Naive thymus-derived CD8-positive, alpha-beta T cell (primary cell): ENCODE measurements at regions not wholly inside any gene's neighbourhood (a gene's known extent, or its start where the extent isn't known, plus 50 kb on each side); places are given as distances from the start of the nearest gene placed in this dataset.

ENCODE experiments used
- ATAC-seq, 2 donors: fragments of 150-1000 bp; cut with Tn5 transposase in 1 of 2; sonication (Bioruptor Pico), chemical (Tn5 transposase) in 1 of 2; 1 replicate in 1 of 2; 2 replicates in 1 of 2; pipeline ENCODE4 v1.10.0; 2021; ENCODE audit warnings: mild to moderate bottlenecking in 2 of 2, moderate library complexity in 2 of 2
- POLR2A ChIA-PET: fragments of 350-600 bp; sonication (Branson Sonifier 250); formaldehyde crosslinking; loops from one replicate; lab custom pipeline; 2021; ENCODE audit warnings: antibody characterized with exemption; lab: Charles Lee
- DNase-seq, 10 donors: peaks; one replicate each; pipeline versions ENCODE4 v3.0.0 to v3.0.0-alpha.2; 2020 to 2022
- H3K27ac Mint-ChIP-seq, 10 donors: one replicate each; pipeline ENCODE4 v1.8.0; 2020 to 2022; ENCODE audit warnings: mild to moderate bottlenecking in 10 of 10, mixed read lengths in 10 of 10, moderate library complexity in 4 of 10, inconsistent platforms in 1 of 10
- H3K27me3 Mint-ChIP-seq, 5 donors: one replicate each; pipeline ENCODE4 v1.8.0; 2021 to 2022; ENCODE audit warnings: mixed read lengths in 5 of 5
- H3K36me3 Mint-ChIP-seq, 3 donors: one replicate each; pipeline ENCODE4 v1.8.0; 2020 to 2022; ENCODE audit warnings: mixed read lengths in 3 of 3, mild to moderate bottlenecking in 2 of 3, inconsistent platforms in 1 of 3
- H3K4me1 Mint-ChIP-seq, 4 donors: one replicate each; pipeline ENCODE4 v1.8.0; 2021 to 2022; ENCODE audit warnings: mixed read lengths in 4 of 4
- H3K4me3 Mint-ChIP-seq, 10 donors: one replicate each; pipeline ENCODE4 v1.8.0; 2020 to 2022; ENCODE audit warnings: mild to moderate bottlenecking in 10 of 10, mixed read lengths in 10 of 10, moderate library complexity in 6 of 10, inconsistent platforms in 1 of 10
- H3K9me3 Mint-ChIP-seq, 9 donors: one replicate each; pipeline ENCODE4 v1.8.0; 2020 to 2022; ENCODE audit warnings: mixed read lengths in 9 of 9, mild to moderate bottlenecking in 3 of 9, inconsistent platforms in 1 of 9, moderate library complexity in 1 of 9

- ATAC-seq (no peak), DNase-seq (no peak)
- peaks cover 0 to 12% (median 0%) of the 10 kb centered on the region in 3 donors for H3K36me3 Mint-ChIP-seq
- H3K9me3 Mint-ChIP-seq: peaks cover 2 to 34% (median 9%) of the 10 kb centered on the region in 9 donors
- peaks cover 14 to 24% (median 19%) of the 10 kb centered on the region in 5 donors for H3K27me3 Mint-ChIP-seq
- H3K4me3 Mint-ChIP-seq: no peak overlapping the region
- POLR2A ChIA-PET: no interaction called here
- no peak overlapping the region for H3K27ac Mint-ChIP-seq
- H3K4me1 Mint-ChIP-seq: peaks cover 0 to 5% (median 2%) of the 10 kb centered on the region in 4 donors
Measured at GRCh38 chr20:23244156-23244915, 106.3 kb upstream of the NXT1 start.

GRCh38 chr20:23243791-23244155 lies 106.8 kb upstream of the NXT1 start:
- Mint-ChIP-seq H3K4me1 (peaks cover 0 to 5% (median 2%) of the 10 kb centered on the region in 4 donors), H3K27me3 (peaks cover 17 to 29% (median 19%) of the 10 kb centered on the region in 5 donors), H3K36me3 (peaks cover 0 to 17% (median under 1%) of the 10 kb centered on the region in 3 donors), H3K27ac (no peak overlapping the region), H3K9me3 (peaks cover 8 to 39% (median 14%) of the 10 kb centered on the region in 9 donors), H3K4me3 (no peak overlapping the region)
- POLR2A ChIA-PET: no interaction called here
- no peak for DNase-seq
- ATAC-seq: no peak

- Mint-ChIP-seq H3K27me3 (peaks cover 16 to 27% (median 17%) of the 10 kb centered on the region in 5 donors), H3K4me1 (peaks cover 0 to 5% (median 2%) of the 10 kb centered on the region in 4 donors), H3K4me3 (no peak overlapping the region), H3K9me3 (peaks cover 10 to 48% (median 21%) of the 10 kb centered on the region in 9 donors), H3K27ac (no peak overlapping the region), H3K36me3 (peaks cover 0 to 19% (median 2%) of the 10 kb centered on the region in 3 donors)
- ATAC-seq (no peak), DNase-seq (no peak)
- POLR2A ChIA-PET: no interaction called here
Measured at GRCh38 chr20:23242556-23243180, 107.9 kb upstream of the NXT1 start.

- Mint-ChIP-seq H3K4me3 (no peak overlapping the region), H3K27me3 (peaks cover 16 to 27% (median 17%) of the 10 kb centered on the region in 5 donors), H3K4me1 (peaks cover 0 to 5% (median 2%) of the 10 kb centered on the region in 4 donors), H3K9me3 (peaks cover 10 to 52% (median 22%) of the 10 kb centered on the region in 9 donors), H3K36me3 (peaks cover 0 to 19% (median 2%) of the 10 kb centered on the region in 3 donors), H3K27ac (no peak overlapping the region)
- no peak for ATAC-seq
- DNase-seq: no peak
- POLR2A ChIA-PET: no interaction called here
Measured at GRCh38 chr20:23242104-23242503, 108.5 kb upstream of the NXT1 start.

GRCh38 chr20:23241416-23241815 lies 109.2 kb upstream of the NXT1 start:
- Mint-ChIP-seq H3K27ac (peak overlapping the region in 1 of 10 donors; percentile 7), H3K4me1 (peaks cover 0 to 5% (median 1%) of the 10 kb centered on the region in 4 donors), H3K9me3 (peaks cover 10 to 52% (median 22%) of the 10 kb centered on the region in 9 donors), H3K27me3 (peaks cover 14 to 27% (median 17%) of the 10 kb centered on the region in 5 donors), H3K4me3 (no peak overlapping the region), H3K36me3 (peaks cover 0 to 19% (median 2%) of the 10 kb centered on the region in 3 donors)
- POLR2A ChIA-PET: no interaction called here
- ATAC-seq (no peak), DNase-seq (no peak)

GRCh38 chr20:23240519-23240918 lies 110.1 kb upstream of the NXT1 start:
- H3K4me1 Mint-ChIP-seq: peaks cover 0 to 2% (median 0%) of the 10 kb centered on the region in 4 donors
- POLR2A ChIA-PET: no interaction called here

GRCh38 chr20:23237201-23237600 lies 113.4 kb upstream of the NXT1 start:
- H3K4me1 Mint-ChIP-seq: no peaks in the 10 kb centered on the region
- POLR2A ChIA-PET: no interaction called here
- peaks cover 10 to 64% (median 34%) of the 10 kb centered on the region in 9 donors for H3K9me3 Mint-ChIP-seq

More at GRCh38 chr20:23240519-23240918, 110.1 kb upstream of the NXT1 start:
- Mint-ChIP-seq H3K36me3 (peaks cover 0 to 20% (median 2%) of the 10 kb centered on the region in 3 donors), H3K9me3 (peaks cover 10 to 52% (median 24%) of the 10 kb centered on the region in 9 donors), H3K4me3 (no peak overlapping the region), H3K27ac (no peak overlapping the region), H3K27me3 (peaks cover 12 to 20% (median 16%) of the 10 kb centered on the region in 5 donors)
- DNase-seq: no peak
- ATAC-seq: no peak

GRCh38 chr20:23235173-23236027 lies 115.2 kb upstream of the NXT1 start:
- peaks cover 0 to 2% (median 0%) of the 10 kb centered on the region in 4 donors for H3K4me1 Mint-ChIP-seq
- ATAC-seq (no peak), DNase-seq (no peak)
- H3K4me3 Mint-ChIP-seq: no peak overlapping the region
- H3K27me3 Mint-ChIP-seq: peaks cover 4 to 24% (median 8%) of the 10 kb centered on the region in 5 donors
- H3K36me3 Mint-ChIP-seq: peaks cover 0 to 21% (median 2%) of the 10 kb centered on the region in 3 donors
- H3K27ac Mint-ChIP-seq: no peak overlapping the region
- POLR2A ChIA-PET: no interaction called here
- H3K9me3 Mint-ChIP-seq: peaks cover 8 to 59% (median 29%) of the 10 kb centered on the region in 9 donors

More at GRCh38 chr20:23237201-23237600, 113.4 kb upstream of the NXT1 start:
- no peak overlapping the region for H3K4me3 Mint-ChIP-seq
- H3K27me3 Mint-ChIP-seq: peaks cover 8 to 22% (median 10%) of the 10 kb centered on the region in 5 donors
- no peak for ATAC-seq
- no peak overlapping the region for H3K27ac Mint-ChIP-seq
- H3K36me3 Mint-ChIP-seq: peaks cover 0 to 21% (median 2%) of the 10 kb centered on the region in 3 donors
- no peak for DNase-seq

GRCh38 chr20:23234311-23235078 lies 116.1 kb upstream of the NXT1 start:
- H3K27ac Mint-ChIP-seq: no peak overlapping the region
- peaks cover 3 to 28% (median 8%) of the 10 kb centered on the region in 5 donors for H3K27me3 Mint-ChIP-seq
- DNase-seq (no peak), ATAC-seq (no peak)
- H3K36me3 Mint-ChIP-seq: peaks cover 0 to 17% (median 2%) of the 10 kb centered on the region in 3 donors
- H3K4me1 Mint-ChIP-seq: peaks cover 0 to 2% (median 0%) of the 10 kb centered on the region in 4 donors
- H3K9me3 Mint-ChIP-seq: peaks cover 6 to 50% (median 24%) of the 10 kb centered on the region in 9 donors
- H3K4me3 Mint-ChIP-seq: no peak overlapping the region
- POLR2A ChIA-PET: interaction anchor here (0.7 kb wide), 1 partner anchor 82 kb away, joined by 4 read pairs; no protein-coding TSS in a partner anchor

- DNase-seq (no peak), ATAC-seq (no peak)
- Mint-ChIP-seq H3K4me1 (peaks cover 0 to 2% (median 0%) of the 10 kb centered on the region in 4 donors), H3K27me3 (peaks cover 3 to 21% (median 9%) of the 10 kb centered on the region in 5 donors), H3K4me3 (no peak overlapping the region), H3K9me3 (peaks cover 2 to 40% (median 16%) of the 10 kb centered on the region in 9 donors), H3K27ac (no peak overlapping the region), H3K36me3 (peaks cover 0 to 8% (median 0%) of the 10 kb centered on the region in 3 donors)
- POLR2A ChIA-PET: no interaction called here
Measured at GRCh38 chr20:23233341-23233740, 117.2 kb upstream of the NXT1 start.

GRCh38 chr20:23232679-23233308 lies 117.8 kb upstream of the NXT1 start:
- H3K27me3 Mint-ChIP-seq: peaks cover 3 to 23% (median 9%) of the 10 kb centered on the region in 5 donors
- H3K9me3 Mint-ChIP-seq: peaks cover 2 to 35% (median 14%) of the 10 kb centered on the region in 9 donors
- H3K27ac Mint-ChIP-seq: no peak overlapping the region
- no peak overlapping the region for H3K4me3 Mint-ChIP-seq
- H3K4me1 Mint-ChIP-seq: peaks cover 0 to 2% (median 0%) of the 10 kb centered on the region in 4 donors
- peaks cover 0 to 8% (median 0%) of the 10 kb centered on the region in 3 donors for H3K36me3 Mint-ChIP-seq
- DNase-seq: no peak
- POLR2A ChIA-PET: no interaction called here
- ATAC-seq: no peak
